HL-60 (cell line): ENCODE measurements at regions not wholly inside any gene's neighbourhood (a gene's known extent, or its start where the extent isn't known, plus 50 kb on each side); places are given as distances from the start of the nearest gene placed in this dataset.

Experiments
- DNase-seq, 2 experiments: peaks; one replicate each; pipeline ENCODE4 v3.0.0-alpha.2; 2010 to 2020; ENCODE audit warnings: low read depth in 1 of 2, low spot score in 1 of 2
- H3K27ac ChIP-seq: fragments of 250-450 bp; sonication (Bioruptor Pico); replicated peaks from 2 replicates; pipeline ENCODE4 v1.5.1; 2020; ENCODE audit warnings: mild to moderate bottlenecking, moderate library complexity
- H3K27me3 ChIP-seq: fragments of 250-450 bp; sonication (Bioruptor Pico); 2 replicates; pipeline ENCODE4 v1.5.1; 2021; ENCODE audit warnings: mild to moderate bottlenecking, moderate library complexity; ENCODE audit not compliant: insufficient read depth, poor library complexity, severe bottlenecking
- H3K4me3 ChIP-seq: replicated peaks from 2 replicates; pipeline ENCODE4 v1.5.1; 2011; ENCODE audit warnings: mild to moderate bottlenecking, control low read depth, low read length; ENCODE audit not compliant: insufficient read depth
- GABPA ChIP-seq: IDR thresholded peaks from 2 replicates; pipeline ENCODE4 v1.6.1; 2012; ENCODE audit warnings: low read depth
- POLR2AphosphoS5 ChIP-seq: IDR thresholded peaks from 2 replicates; pipeline ENCODE4 v1.6.1; 2012; ENCODE audit warnings: low read depth
- SPI1 ChIP-seq: IDR thresholded peaks from 2 replicates; pipeline ENCODE4 v1.6.1; 2012; ENCODE audit warnings: low read depth, mild to moderate bottlenecking, borderline replicate concordance
- TF ChIP-seq, protein P1 (sequence below): IDR thresholded peaks from one replicate; pipeline ENCODE4 v1.5.1; 2011; ENCODE audit warnings: low read length, control low read depth, inconsistent platforms; ENCODE audit not compliant: insufficient read depth
- TF ChIP-seq, protein P2 (sequence below): IDR thresholded peaks from 2 replicates; pipeline ENCODE4 v1.6.1; 2012; ENCODE audit warnings: low read depth; ENCODE audit not compliant: insufficient replicate concordance

GRCh38 chr5:112576298-112576925 is 157.3 kb upstream of the EPB41L4A start:
- Histone ChIP-seq H3K27me3 (no peaks in the 10 kb centered on the region), H3K27ac (no peak overlapping the region), H3K4me3 (no peak overlapping the region)
- TF ChIP-seq SPI1: no peak
- TF ChIP-seq, protein P1, sequence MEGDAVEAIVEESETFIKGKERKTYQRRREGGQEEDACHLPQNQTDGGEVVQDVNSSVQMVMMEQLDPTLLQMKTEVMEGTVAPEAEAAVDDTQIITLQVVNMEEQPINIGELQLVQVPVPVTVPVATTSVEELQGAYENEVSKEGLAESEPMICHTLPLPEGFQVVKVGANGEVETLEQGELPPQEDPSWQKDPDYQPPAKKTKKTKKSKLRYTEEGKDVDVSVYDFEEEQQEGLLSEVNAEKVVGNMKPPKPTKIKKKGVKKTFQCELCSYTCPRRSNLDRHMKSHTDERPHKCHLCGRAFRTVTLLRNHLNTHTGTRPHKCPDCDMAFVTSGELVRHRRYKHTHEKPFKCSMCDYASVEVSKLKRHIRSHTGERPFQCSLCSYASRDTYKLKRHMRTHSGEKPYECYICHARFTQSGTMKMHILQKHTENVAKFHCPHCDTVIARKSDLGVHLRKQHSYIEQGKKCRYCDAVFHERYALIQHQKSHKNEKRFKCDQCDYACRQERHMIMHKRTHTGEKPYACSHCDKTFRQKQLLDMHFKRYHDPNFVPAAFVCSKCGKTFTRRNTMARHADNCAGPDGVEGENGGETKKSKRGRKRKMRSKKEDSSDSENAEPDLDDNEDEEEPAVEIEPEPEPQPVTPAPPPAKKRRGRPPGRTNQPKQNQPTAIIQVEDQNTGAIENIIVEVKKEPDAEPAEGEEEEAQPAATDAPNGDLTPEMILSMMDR: no peak
- TF ChIP-seq, protein P2, sequence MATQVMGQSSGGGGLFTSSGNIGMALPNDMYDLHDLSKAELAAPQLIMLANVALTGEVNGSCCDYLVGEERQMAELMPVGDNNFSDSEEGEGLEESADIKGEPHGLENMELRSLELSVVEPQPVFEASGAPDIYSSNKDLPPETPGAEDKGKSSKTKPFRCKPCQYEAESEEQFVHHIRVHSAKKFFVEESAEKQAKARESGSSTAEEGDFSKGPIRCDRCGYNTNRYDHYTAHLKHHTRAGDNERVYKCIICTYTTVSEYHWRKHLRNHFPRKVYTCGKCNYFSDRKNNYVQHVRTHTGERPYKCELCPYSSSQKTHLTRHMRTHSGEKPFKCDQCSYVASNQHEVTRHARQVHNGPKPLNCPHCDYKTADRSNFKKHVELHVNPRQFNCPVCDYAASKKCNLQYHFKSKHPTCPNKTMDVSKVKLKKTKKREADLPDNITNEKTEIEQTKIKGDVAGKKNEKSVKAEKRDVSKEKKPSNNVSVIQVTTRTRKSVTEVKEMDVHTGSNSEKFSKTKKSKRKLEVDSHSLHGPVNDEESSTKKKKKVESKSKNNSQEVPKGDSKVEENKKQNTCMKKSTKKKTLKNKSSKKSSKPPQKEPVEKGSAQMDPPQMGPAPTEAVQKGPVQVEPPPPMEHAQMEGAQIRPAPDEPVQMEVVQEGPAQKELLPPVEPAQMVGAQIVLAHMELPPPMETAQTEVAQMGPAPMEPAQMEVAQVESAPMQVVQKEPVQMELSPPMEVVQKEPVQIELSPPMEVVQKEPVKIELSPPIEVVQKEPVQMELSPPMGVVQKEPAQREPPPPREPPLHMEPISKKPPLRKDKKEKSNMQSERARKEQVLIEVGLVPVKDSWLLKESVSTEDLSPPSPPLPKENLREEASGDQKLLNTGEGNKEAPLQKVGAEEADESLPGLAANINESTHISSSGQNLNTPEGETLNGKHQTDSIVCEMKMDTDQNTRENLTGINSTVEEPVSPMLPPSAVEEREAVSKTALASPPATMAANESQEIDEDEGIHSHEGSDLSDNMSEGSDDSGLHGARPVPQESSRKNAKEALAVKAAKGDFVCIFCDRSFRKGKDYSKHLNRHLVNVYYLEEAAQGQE: no peak
- TF ChIP-seq POLR2AphosphoS5: no peak
- no peak for TF ChIP-seq GABPA
- DNase-seq: no peak

- Histone ChIP-seq H3K4me3 (no peak overlapping the region), H3K27me3 (no peaks in the 10 kb centered on the region), H3K27ac (no peak overlapping the region)
- DNase-seq: no peak
- TF ChIP-seq, protein P2: no peak
- TF ChIP-seq, protein P1: no peak
Observed at GRCh38 chr5:112579599-112580170, 158.0 kb upstream of the APC start.

DNA sequence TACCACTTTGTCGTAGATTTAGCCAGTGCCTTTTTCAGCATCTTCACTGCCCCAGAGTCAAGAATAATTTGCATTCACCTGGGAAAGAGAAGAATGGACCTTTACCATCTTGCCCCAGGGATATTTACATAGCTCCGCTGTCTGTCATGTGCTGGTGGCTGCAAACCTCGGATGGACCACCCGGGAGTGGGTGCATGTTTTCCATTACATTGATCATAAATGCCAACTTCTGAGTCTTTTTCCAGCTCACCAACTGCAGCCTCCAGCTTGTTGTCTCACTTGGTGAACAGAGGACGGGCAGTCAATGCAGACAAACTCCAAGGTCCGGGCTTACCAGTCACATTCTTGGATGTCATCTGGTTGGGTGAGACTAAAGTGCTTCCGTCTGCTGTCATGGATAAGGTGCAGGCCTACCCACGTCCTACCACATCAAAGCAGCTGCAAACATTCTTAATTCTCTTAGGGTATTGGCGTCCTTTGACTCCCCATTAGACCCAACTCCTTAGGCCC is 155.8 kb upstream of the APC start:
- no peak overlapping the region for H3K4me3 ChIP-seq
- no peak for TF ChIP-seq SPI1
- TF ChIP-seq, protein P1: no peak
- TF ChIP-seq, protein P2: no peak
- no peak for TF ChIP-seq POLR2AphosphoS5
- TF ChIP-seq GABPA: no peak
- DNase-seq: no peak
- no peak overlapping the region for H3K27ac ChIP-seq
- H3K27me3 ChIP-seq: no peaks in the 10 kb centered on the region
